ENCODE measurements at regions not wholly inside any gene's neighbourhood (a gene's known extent, or its start where the extent isn't known, plus 50 kb on each side); places are given as distances from the start of the nearest gene placed in this dataset.

GRCh38 chr3:104588442-104588841, 778.3 kb upstream of the ALCAM start:
- no peak for TF ChIP-seq ZNF274 (IDR thresholded peaks at IDR 0.05; ENCODE audit: low read depth, low read length)
- no peak overlapping the region for H3K4me3 ChIP-seq (ENCODE audit: low read length)

DNA sequence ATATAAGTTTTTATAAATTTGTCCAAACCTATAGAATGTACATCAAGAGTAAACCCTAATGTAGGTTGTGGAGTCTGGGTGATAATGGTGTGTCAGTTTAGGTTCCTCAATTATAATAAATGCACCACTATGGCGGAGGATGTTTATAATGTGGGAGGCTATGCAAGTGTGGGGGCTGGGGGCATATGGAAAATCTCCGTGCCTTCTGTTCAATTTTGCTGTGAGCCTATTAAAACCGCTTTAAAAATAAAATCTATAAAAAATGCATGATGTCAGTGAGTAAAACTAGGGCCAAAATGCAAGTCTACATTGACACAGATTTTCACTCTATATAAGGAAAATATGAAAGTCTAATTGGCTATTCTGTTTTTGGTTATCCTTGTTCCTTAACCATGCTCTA, 774.9 kb upstream of the ALCAM start:
- TF ChIP-seq ZNF274 (IDR thresholded peaks at IDR 0.05; ENCODE audit: low read depth, low read length): no peak
- no peak overlapping the region for H3K4me3 ChIP-seq (ENCODE audit: low read length)

- no peak overlapping the region for H3K4me3 ChIP-seq (ENCODE audit: low read length)
Measured at GRCh38 chr3:104594491-104594890, 772.2 kb upstream of the ALCAM start.

DNA sequence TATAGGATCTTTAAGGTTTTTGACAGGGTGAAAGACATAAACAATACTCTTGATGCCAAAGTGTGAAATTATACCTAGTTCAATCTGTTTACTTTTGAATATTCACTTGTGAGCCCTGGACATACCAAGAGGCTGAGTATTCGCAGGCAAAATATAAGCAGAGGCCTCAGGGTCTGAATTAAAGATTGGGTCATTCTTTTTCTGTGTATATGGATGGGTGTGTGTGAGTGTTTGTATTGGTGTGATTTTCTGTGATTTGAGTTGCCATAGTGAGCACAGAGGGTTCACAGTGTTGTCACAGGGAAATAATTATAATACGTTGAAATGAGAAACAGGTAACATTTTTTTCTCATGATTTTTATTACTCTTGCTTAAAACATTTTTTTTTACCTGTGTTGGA, 770.7 kb upstream of the ALCAM start:
- TF ChIP-seq ZNF274 (IDR thresholded peaks at IDR 0.05; ENCODE audit: low read depth, low read length): no peak
- H3K4me3 ChIP-seq (ENCODE audit: low read length): no peak overlapping the region

More at GRCh38 chr3:104594491-104594890, 772.2 kb upstream of the ALCAM start:
- TF ChIP-seq ZNF274 (IDR thresholded peaks at IDR 0.05; ENCODE audit: low read depth, low read length): no peak

- no peak overlapping the region for H3K4me3 ChIP-seq (ENCODE audit: low read length)
- no peak for TF ChIP-seq ZNF274 (IDR thresholded peaks at IDR 0.05; ENCODE audit: low read depth, low read length)
Measured at GRCh38 chr3:104596551-104596950, 770.2 kb upstream of the ALCAM start.

- no peak for TF ChIP-seq ZNF274 (IDR thresholded peaks at IDR 0.05; ENCODE audit: low read depth, low read length)
- H3K4me3 ChIP-seq (ENCODE audit: low read length): no peak overlapping the region
Measured at GRCh38 chr3:104598848-104599511, 767.7 kb upstream of the ALCAM start.

- no peak overlapping the region for H3K4me3 ChIP-seq (ENCODE audit: low read length)
- no peak for TF ChIP-seq ZNF274 (IDR thresholded peaks at IDR 0.05; ENCODE audit: low read depth, low read length)
Measured at GRCh38 chr3:104604326-104605010, 762.2 kb upstream of the ALCAM start.

- TF ChIP-seq ZNF274 (IDR thresholded peaks at IDR 0.05; ENCODE audit: low read depth, low read length): no peak
- H3K4me3 ChIP-seq (ENCODE audit: low read length): no peak overlapping the region
Measured at GRCh38 chr3:104606812-104607211, 759.9 kb upstream of the ALCAM start.

DNA sequence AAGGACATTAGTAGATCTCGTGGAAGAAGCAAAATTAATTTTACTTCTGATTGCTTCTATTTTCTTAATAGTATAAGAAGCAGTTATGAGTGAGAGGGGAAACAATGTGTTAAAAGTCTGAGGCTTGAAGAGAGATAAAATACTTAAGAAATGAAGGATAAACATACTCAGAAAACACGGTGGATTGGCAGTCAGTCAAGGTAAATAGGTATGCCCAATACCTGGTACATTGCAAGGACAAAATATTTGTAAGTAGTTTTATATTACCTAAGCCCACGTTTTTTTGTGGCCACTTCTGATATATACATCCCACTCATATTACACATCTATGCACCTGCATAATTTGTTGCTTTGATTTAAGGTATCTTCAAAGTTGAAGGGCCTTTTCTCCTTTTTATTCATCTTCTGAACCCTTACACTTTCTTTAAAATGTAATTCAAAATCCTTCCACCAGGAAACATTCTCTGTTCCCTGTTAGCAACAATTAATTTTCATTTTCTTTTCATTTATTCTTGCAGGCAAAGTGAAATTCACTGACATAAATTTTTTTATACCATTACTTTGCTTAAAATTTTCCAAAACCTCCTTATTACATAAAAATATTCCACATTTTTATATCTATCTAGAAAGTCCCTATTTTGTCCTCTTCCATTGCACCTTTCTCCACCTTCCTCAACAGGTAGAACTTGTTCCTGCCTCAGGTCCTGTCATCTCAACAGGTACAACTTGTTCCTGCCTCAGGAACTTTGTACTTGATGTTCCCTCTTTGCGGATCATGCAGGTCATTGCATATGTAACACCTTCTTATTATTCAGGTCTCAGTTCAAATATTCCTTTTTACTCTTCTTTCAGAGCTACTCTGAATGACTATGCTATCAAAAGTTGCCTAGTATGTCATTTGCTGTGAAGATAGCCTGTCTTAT, 755.7 kb upstream of the ALCAM start:
- no peak overlapping the region for H3K4me3 ChIP-seq (ENCODE audit: low read length)
- no peak for TF ChIP-seq ZNF274 (IDR thresholded peaks at IDR 0.05; ENCODE audit: low read depth, low read length)

DNA sequence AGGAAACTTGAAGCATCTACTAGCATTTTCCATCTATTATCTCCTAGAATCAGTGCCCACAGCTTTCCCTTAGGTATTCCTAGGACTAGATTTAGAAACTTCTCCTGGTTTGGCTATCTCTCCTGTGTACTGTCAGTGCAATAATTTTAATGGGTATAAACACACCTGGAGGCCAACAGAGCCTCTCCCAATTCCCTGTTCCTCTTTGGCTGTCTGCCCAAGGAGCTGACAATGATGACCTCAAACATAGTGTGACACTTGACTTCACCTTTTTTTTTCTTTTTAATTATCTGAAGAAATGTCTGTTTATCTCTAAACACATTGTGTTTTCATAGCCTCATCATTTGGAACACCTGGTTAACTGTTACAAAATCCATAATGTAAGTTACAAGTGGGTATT, 754.5 kb upstream of the ALCAM start:
- no peak for TF ChIP-seq ZNF274 (IDR thresholded peaks at IDR 0.05; ENCODE audit: low read depth, low read length)
- no peak overlapping the region for H3K4me3 ChIP-seq (ENCODE audit: low read length)

DNA sequence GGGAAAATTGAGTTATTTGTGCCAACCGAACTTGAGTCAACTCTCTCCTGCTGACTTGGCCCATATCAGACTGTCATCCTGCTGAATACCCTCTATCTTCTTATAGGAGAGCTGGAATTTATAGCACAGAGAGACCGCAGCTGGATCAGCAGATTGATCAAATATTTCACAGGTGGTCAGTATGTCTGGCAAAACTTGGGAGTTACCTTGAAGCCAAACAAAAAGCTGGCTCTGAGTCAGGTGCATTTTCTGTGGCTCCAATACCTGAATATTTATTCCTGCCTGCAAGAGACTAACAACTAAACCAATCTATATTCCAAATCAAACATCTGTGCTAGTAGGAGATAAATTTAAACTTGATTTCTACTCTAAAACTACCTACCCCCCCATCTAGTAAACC, 752.1 kb upstream of the ALCAM start:
- no peak for TF ChIP-seq ZNF274 (IDR thresholded peaks at IDR 0.05; ENCODE audit: low read depth, low read length)
- H3K4me3 ChIP-seq (ENCODE audit: low read length): no peak overlapping the region

DNA sequence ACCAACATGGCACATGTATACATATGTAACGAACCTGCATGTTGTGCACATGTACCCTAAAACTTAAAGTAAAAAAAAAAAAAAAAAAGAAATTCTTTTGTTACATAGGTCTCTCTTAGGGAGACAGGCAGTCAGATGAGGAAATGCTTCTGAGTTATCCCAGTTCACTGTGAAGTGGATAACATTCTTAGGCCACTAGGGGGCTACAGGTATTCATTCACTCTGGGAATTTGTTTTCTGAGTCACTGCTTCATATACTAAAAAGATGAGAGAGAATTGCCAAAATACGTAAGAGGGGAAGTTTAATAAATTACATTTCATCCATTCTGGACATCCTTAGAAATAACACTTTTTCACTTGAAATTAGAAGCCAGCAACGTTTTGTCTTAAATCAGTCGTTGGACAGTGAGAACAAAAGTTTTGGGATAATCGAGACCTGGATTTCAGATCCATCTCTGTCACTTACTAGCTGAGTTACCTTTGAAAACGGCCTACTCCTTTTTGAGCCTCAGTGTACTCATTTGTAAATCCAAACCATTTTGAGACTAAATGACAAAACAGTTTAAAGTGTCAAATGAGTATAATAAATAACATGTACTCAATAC, 738.4 kb upstream of the ALCAM start:
- no peak for TF ChIP-seq ZNF274 (IDR thresholded peaks at IDR 0.05; ENCODE audit: low read depth, low read length)
- H3K4me3 ChIP-seq (ENCODE audit: low read length): no peak overlapping the region

GRCh38 chr3:104629038-104629437, 737.7 kb upstream of the ALCAM start:
- no peak overlapping the region for H3K4me3 ChIP-seq (ENCODE audit: low read length)
- TF ChIP-seq ZNF274 (IDR thresholded peaks at IDR 0.05; ENCODE audit: low read depth, low read length): no peak

- no peak for TF ChIP-seq ZNF274 (IDR thresholded peaks at IDR 0.05; ENCODE audit: low read depth, low read length)
Measured at GRCh38 chr3:104631254-104631653, 735.5 kb upstream of the ALCAM start.

More at GRCh38 chr3:104631254-104631653, 735.5 kb upstream of the ALCAM start:
- no peak overlapping the region for H3K4me3 ChIP-seq (ENCODE audit: low read length)

Measured in GM08714 (cell line).